ELF-1 (cell line): ENCODE measurements at regions not wholly inside any gene's neighbourhood (a gene's known extent, or its start where the extent isn't known, plus 50 kb on each side); places are given as distances from the start of the nearest gene placed in this dataset.
"Not testable (repeated sequence)": the region's sequence is repeated elsewhere in the genome, so short reads cannot be mapped to it uniquely, and the experiment has no call there.

Experiments
- DNase-seq: peaks from one replicate; pipeline ENCODE4 v3.0.0-alpha.2; 2016; ENCODE audit warnings: low read depth, low spot score

DNA sequence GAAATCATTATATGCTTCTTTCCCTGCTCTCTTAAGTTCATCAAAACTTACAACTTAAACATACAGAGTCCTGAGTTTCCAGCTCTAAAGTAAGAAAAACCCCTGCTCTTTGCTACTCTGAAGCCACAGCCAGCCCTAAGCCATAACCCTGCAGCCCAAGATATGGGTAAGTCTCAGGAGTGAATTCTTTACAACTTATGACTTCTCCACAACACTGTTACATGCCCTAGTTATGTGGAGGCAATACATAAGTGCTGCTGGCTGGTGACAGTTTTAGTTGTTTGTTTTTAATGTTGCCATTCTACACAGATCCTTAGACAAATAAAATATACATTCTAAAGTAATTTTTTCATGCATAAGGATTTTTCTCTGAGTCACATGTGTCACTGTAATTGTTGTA is 100.2 kb downstream of the FBXO8 start:
- no peak for DNase-seq

DNA sequence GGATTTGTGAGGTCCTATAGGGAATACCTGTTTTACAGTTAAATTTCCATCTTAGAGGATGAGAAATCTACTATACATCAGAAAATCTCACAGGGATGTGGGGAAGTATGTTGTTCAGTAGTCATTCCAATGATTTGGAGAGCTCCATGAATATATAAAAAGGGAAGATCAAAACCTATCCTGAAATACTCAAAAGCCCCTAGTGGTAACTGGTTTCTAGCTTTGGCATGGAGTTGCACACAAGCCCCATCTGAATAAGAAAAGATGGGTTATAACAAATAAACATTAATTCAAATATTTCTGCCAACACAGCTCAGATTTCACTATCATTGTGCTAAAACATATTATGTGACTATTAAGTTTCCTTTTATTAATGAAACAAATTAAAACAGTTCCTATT is 101.6 kb downstream of the FBXO8 start:
- DNase-seq: no peak

DNA sequence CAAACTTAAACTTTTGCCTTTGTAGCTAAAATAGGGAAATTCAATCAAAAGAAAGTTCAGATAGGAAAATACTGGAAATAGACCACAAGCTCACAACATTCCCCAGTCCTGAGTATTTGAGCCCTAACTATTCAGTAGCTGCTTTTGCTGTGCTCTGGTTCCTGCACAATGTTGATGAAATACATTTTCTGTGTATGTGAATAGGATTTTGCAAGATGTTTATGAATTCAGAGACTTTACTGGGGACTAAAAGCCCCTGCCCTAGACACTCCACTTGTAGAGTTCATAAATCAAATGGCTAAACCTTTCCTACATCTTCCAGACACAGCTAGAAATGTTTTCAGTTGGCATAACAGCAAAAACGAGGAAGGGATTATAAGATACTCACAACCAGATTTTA is 105.9 kb downstream of the FBXO8 start:
- no peak for DNase-seq

DNA sequence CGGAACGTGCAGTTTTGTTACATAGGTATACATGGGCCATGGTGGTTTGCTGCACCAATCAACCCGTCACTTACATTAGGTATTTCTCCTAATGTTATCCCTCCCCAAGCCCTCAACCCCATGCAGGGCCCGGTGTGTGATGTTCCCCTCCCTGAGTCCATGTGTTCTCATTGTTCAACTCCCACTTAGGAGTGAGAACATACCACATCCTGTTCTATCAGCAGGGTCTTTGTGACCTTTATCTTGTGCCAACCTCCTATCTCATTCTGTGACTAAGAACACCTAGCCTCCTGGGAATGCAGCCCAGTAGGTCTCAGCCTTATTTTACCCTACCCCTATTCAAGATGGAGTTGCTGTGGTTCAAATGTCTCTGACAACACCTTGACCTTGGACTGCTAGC is 107.6 kb downstream of the FBXO8 start:
- DNase-seq: not testable (repeated sequence)

DNA sequence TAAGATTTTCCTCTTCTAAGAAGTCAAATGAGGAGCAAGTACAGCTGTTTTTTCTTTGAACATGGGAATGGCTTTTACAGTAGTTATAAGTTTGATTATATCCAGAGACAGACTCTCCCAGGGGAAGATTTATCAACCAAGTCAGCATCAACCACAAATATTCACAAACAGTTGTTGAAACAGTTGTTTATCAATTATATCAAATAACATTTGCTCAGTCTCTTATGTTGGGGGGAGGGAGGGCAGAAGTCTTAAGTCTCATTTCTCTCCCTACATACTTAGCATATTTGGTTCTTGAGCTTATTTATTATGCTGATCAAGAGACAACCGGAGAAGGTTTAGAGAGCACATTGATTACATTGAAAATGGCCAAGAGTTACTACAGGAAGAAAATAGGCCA is 110.1 kb downstream of the FBXO8 start:
- DNase-seq: no peak

DNA sequence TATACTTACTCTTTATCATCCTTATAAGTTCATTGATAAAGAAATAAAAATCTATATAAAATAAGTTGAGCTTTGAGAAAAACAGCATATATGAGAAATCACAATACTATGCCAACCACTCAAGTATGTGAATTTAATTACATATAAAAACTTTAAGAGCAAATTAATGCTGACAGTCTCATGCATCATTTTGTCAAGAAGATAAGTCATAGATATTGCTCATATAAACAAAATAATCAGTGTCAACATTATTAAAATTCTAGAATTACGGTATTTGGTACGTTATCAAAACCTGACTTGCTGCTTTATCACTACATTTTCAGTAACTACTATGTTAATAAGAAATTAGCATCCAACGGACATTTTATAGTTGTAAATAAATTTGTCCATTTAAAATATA is 111.2 kb downstream of the FBXO8 start:
- DNase-seq: no peak

DNA sequence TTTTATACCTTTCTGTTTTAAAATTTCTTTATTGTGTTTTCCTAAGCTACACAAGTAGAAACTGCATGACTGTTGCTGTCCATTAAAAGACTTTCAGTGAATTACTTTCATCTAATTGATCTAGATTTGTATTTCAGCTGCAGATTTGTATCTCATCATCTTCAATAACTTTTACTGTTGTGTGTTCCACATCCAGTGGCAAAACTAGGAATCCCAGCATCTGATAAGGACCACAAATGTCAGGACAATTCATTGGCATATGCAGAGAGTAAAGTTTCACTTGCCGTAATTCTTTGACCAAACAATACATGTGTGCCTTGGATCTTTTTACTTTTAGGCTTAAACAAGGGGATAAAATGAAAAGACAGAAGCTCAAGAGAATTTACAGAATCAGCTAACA is 112.6 kb downstream of the FBXO8 start:
- no peak for DNase-seq

DNA sequence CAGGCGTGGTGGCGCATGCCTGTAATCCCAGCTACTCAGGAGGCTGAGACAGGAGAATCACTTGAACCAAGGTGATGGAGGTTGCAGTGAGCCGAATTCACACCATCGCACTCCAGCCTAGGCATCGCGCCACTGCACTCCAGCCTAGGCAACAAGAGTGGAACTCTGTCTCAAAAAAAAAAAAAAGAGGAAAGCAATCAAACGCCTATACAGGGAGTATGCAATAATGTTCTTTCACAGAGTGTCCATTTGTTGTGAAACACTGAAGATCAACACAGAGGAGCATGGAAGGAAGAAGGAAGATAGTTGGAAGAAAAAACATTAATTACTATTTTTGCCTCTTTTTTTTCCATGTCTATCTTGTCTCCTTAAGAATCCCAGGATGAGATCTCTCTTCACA is 113.4 kb downstream of the FBXO8 start:
- no peak for DNase-seq

DNA sequence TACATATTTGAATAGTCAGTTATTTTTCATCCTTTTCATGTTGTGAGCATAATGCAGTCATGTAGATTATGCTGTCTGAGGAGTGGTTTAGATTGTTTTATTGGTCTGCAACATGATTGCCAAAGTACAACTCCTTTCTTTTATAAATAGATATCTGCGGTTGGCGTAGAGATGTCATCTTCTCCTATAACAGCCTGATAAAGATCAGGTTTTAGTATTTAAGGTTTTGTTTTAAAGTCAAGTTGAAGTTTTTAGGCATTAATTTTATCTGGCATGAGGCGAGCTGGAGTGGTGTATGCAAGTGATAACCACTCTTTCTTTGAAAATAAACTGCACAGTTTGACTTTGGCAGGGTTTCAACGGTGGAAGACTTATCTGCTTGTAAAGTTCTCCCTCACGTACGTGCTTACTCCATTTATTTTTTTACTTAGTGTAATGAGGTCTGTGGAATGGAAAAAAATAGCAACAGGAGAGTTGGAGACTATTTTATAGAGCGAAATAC is 126.3 kb downstream of the FBXO8 start:
- no peak for DNase-seq

DNA sequence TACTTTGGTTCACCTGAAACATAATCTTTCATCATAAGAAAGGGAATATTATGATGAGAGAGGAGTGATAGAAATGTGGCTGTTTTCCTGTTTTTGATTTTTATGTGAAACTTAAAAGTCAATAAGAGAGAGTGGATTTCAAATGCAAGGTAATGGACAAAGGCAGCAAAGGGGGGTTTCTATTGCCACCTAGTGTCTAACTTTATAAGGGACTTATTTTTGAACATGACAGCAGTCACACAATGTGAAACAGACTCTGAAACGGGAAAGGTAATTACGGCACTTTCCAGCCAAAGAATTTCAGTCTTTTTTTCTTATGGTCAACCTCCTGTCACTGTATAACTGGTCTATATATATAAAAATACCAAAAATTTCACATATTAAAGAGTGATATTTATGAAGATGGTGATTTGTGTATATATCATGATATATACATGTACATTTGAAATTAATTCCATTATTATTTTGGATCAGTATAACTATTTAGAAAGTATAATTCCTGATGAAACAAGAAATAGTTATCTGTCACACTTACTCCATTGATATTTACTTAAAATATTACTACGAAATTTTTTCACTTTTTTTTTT is 127.1 kb downstream of the FBXO8 start:
- DNase-seq: peak; percentile 12

DNA sequence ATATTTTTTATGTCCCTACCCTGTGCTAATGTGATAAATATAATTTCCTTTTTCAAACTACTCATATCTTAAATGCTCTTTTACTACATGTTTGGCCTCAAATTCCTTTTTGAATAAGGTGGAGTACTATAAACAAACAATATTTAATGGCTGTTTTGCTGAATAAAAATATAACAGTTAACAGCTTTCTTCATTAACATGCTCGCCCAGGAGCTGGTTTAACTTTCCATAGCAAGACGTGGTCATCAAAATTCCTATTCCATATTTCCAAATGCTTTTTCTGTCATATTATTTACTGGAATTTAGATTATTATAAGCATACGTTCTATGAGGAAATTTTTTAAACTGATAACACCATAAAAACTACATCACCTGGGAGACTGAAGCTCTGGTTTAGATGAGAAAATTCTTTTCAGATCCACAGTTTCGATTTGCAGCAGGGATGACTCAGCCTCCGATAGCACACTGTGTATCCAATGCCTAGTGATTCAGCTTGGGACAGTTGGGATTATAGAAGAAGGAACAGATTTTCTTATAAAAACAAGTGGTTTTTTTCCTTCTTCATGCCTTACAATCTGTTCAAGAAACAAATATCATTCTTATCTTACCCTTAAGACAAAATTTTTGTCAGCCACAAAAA is 129.1 kb downstream of the FBXO8 start:
- no peak for DNase-seq

DNA sequence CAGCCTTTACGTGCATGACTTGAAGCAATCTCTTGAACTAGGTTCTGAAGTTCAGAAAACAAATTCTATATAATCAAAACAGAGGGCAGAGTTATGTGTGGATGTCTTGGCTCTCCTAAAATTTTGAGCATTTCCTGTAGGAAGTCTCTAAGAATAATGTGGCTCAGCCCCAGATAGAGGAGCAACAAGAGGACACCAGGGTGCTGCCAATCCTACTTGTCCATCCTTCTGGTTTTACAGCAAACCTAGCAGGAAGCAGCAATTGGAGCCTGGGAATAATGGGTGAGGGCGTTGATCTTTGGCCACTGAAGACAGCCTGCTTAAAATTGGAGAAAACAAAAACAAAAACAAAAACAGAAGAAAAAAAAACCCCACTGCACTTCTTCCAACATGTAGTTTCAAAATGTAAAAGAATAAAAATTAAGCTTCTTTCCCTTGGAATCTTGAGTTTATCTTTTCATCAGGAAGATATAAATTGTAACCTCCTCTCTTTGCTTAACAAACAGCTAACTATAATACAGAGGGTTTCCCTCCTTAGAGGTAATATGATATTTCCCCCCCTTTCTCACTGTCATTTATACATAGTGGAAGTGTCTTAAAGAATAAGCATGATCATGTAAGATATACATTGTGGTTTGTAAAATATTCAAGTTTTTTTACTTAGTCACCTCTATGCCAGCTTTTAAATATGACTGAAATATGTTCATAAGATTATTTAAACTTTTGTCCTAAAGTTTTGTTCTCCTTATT is 130.6 kb downstream of the FBXO8 start:
- DNase-seq: peak; percentile 18

DNA sequence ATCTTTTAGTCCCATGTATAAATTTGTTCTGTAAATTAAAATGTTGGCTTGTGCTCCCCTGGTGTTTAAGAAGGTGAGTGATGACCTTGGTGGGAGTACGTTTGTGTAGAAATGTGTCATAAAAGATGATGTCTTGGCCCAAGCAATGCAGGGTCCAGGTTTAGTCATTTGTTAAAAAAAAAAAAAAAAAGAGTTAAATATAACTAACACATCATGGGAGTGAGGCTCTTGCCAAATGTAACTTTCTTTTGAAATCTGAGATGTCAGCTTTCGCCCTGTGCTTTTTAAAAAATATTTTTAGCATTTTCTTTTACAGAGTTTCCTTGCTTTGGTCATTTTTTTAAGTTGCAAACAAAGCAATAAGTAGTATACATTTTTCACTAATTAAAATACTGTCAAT is 135.6 kb downstream of the FBXO8 start:
- DNase-seq: no peak

DNA sequence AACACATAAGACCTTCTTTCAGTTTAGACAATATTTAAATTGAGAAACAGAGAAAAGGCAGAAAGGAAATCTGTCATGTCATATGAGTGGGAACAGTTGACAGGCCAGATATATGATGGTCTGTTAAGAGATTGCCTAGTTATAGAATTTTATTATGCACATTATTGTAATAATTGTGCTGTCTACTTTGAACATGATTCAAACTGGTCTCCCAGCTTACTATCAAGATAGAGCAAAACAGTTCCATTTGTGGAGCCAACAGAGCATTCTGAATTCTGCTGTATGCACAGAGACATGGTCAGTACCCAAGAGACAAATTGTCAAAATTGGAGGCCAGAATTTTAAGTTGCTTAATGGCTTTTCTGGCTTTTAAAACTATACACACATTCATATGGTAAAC is 139.4 kb downstream of the FBXO8 start:
- no peak for DNase-seq

DNA sequence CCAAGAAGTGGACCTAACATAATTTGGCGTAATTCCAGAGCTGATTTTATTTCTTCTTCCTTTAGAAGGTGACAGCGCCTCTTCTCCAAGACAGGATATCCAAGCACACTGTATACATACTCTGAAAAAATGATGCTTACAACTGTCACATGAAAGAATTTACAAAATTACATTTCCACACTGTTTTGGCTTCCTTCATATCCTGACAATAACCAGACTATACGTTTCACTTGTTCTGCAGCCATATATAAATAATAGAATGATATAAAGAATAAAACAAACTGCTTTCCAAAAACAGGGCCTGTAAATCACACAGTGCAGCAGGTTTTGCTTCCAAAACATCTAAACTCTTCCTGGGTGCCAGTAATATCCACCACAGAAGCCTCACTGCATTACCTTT is 141.6 kb downstream of the FBXO8 start:
- no peak for DNase-seq

DNA sequence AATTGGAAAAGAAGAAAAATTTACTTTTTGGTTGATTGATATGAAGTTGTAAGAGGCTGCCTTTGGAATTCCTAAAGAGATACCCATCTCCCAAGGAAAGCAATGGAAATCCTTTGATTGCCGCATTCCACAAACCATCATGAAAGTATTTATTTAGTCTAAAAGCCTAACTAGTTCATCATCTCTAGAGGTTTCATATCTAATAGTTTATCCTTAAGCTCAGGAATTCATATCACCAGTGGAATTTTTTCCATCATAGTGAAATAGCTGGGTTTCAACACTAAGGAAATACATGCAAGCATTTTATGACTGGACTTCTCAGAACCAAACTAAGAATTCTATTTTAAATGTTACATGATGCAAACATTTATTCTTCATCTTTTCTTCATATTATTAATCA is 144.9 kb downstream of the FBXO8 start:
- no peak for DNase-seq

DNA sequence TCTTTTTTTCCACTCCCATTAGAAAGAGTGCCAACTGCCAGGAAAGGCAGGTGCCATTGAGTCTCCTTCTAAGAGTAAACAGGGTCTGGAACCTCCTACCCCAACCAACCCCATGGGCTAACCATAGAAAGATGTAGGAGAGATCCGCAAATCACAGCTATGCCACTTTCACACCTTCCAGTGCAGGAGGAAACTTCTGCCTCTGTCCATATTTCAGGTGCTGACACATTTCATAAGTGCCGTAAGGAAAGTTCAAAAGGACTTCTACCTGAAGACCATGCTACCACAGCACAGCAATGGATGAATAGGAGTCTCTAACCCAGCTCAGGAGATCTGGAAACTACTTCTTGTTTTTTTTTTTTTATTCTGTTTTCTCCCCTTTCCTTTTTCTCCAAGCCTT is 145.8 kb downstream of the FBXO8 start:
- DNase-seq: no peak

DNA sequence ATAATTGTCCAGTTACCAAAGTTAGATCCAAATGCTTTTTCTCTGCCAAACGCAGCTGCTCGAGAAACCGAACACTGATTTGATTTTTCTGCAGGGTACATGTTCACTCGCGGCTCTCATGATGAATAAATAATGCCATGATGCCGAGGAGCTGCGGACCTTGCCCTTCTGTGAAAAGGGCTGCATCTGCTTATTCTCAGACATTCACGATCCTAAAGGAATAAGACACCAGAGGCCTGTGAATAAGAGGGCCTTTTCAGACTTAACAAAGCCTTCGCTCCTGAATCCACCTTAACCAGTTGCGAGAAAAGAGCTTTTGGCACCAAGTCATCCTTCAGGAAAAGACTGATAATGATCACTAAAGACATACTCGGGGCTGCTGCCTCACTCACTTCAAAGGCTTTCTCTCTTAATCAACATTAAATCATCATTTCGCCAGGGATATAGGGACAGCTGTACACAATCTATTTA is 147.5 kb downstream of the FBXO8 start:
- DNase-seq: peak; percentile 37

DNA sequence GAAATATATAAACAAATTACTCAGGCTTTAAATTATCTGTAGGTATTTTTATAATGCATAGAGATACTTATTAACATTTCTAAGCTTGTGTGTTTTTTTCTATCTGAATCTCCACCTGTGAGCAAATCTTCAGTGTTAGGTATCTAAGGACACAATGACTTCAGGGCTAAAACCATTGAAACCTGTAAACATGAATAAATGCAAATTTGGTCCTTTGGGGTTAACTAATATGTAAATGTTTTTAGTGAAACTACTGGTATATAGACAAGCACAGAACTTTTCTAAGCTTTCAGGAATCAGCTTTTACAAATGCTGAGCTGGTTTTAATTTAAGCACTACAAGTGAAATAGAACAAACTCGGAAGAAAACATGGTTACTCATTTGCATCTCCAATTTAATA is 147.9 kb downstream of the FBXO8 start:
- DNase-seq: no peak

DNA sequence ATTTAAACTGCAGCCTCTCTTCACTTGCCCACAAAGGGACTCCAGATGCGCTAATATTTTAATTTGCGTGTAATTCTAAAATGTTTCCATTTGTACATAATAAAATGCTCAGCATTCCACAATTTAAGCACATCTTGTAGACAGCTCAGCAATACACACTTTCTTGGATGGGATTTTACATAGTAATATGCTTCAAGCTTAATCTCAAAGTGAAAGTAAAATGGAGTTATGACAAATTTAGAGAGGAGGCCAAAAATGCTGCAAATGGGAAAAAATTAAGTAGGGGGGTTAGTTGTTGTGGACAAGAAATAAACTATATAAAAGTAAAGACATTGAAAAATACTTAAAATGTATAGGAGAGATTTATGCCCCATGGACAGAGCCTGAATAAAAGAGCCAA is 149.1 kb downstream of the FBXO8 start:
- DNase-seq: no peak

DNA sequence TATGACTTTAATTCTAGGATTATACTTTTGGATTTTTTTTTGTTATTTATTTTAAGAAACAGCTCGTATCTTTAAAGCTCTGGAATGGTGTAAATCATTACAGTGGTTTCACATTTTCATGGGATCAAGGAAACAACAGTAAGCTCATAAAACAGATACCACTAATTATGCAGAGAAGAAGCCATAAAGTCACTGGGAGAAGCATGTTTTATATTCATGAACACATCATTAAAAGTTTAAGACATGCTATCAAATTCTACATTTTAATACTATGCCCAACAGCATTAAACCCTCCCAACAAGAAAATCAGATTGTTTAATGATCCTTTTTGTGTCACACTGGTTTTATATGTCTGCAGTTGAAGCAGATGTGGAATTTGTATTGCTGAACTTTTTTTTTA is 149.9 kb downstream of the FBXO8 start:
- DNase-seq: no peak

DNA sequence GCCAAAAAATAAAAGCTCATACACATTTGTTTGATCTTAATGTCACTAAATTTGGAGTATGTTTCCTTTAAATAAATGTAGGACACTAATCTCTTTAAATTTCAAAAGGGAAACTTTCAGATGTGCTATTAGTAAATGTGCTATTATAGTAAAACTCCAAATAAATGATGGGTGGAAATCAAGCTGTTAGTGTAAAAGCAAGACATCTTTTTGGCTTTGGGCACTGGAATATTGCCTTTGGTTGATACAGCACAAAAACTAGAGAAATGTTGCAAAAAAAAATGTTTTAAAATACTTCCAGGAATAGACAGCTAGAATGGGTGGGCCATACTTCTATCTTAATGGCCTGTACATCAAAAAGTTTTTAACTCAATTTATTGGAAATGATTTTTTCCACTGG is 151.6 kb downstream of the FBXO8 start:
- no peak for DNase-seq

DNA sequence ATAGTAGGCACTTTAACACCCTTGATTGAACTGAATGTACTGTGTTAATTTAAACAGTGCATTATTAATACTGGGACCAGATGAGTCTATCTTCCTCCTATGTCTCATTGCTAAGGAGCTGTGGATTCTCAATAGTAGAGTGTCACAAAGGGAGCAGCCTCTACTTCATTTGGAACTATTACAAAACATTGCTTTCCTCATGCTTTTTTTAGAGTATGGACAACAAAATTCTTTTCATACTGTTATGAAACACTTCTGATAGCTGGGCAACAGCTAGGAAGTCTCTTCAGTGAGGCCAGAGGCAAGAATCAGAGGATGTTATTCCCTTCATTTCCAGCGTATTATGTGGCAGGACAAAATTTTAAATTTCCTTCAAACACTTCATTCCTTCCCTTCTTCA is 160.8 kb downstream of the FBXO8 start:
- DNase-seq: no peak
